CD4-positive, alpha-beta T cell treated with Interleukin-15 for 4 hours (primary cell): ENCODE measurements at regions not wholly inside any gene's neighbourhood (a gene's known extent, or its start where the extent isn't known, plus 50 kb on each side); places are given as distances from the start of the nearest gene placed in this dataset.
"Not testable (repeated sequence)": the region's sequence is repeated elsewhere in the genome, so short reads cannot be mapped to it uniquely, and the experiment has no call there.

ENCODE experiments used
- DNase-seq: peaks from one replicate; pipeline ENCODE4 v3.0.0-alpha.2; 2020; ENCODE audit warnings: low spot score

GRCh38 chr1:198411240-198411639 is 129.2 kb downstream of the ATP6V1G3 start:
- no peak for DNase-seq

DNA sequence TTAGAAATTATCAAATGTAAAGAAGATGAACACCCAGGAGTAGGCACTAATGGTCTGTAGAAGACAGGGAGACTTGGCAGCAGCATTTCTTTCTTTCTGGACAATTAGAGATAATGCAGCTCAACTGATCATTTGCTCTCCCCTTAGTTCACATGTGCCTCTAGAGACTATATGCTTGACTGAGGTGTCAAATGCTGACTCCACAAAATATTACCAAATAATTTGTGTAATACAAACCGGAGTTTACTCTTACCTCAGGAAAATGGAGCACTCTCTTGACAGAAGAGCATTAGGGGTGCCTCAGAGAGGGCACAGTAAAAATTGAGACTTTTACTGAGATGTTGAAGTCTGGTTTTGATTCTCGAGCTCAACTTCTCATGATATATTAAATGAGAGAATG is 131.8 kb downstream of the ATP6V1G3 start:
- DNase-seq, result no peak

GRCh38 chr1:198404632-198405031 is 135.8 kb downstream of the ATP6V1G3 start:
- not testable (repeated sequence) for DNase-seq

- no peak for DNase-seq
Measured at GRCh38 chr1:198400063-198400462, 140.4 kb downstream of the ATP6V1G3 start.

GRCh38 chr1:198399452-198399851 is 141.0 kb downstream of the ATP6V1G3 start:
- DNase-seq, result no peak

DNA sequence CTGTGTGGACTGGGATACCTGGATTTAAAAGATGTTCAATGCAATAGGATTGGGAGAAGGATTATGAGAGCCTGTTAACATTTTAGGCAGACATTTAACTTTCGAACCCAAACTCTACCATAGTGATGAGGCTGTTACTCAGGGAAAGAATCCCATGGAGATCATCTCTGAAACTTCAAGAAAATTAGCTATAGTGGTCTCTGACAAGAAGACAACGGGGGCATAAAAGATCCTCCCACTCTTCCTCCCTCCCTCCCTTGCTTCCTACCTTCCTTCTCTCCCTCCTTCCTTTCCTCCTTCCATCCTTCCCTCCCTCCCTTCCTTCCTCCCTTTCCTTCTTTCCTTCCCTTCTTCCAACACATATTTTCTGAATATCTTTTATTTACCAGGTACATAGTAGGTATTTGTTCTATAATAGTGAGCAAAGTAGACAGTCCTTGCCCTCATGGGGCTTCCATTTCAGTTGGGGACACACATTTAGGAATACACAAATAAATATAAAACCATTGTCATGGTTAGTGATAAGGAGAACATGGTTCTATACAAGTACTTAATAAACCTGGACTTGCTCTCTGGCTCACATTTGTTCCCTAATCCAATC is 143.2 kb downstream of the ATP6V1G3 start:
- no peak for DNase-seq

DNA sequence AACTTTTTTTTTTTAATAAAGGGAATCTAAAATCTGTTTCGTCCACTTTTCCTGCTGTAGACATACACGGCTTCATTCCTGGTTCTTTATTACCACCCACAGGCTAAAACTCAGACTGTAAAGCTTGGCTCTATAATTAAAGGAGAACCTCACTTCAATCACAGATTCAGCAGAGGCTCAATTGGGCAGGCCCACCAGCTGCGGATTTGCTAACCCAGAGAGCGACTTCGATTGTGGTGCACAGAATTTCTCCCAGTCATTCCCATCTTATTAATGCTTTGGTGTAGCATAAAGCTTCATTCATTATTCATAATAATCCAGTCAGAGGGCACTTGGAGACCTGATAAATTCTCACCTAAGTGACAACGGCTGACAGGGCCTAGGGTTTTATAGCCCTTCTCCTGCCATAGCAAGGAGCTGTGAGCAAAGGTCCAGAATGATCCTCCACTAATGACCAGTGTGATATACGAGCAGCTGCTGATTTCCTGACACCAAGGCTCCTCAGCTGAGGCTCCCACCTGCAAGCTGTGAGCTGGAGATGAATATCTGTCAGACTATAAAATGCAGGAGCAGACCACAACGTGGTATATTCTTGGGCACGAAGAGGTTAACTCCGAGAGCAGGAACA is 149.0 kb downstream of the ATP6V1G3 start:
- no peak for DNase-seq

DNA sequence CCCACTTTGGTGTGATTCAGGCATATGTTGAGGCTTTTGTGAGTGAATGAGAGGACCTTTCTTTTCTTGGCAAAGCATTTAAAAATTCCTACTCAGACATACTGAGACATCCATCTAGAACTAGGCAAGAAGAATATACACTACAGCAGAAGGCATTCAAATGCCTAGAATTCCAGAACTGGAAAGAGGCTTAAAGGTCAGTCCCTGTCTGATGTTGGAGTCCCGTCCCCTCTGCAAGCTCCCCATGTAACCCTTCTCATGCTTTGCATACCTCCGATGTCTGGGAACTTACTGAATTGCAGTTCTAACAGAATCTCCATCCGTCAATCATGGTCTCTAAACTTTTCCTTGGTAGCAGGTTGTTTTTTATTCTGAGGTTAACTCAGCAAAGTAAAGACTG is 152.9 kb downstream of the ATP6V1G3 start:
- no peak for DNase-seq

- DNase-seq, result no peak
Measured at GRCh38 chr1:198380275-198380674, 160.2 kb downstream of the ATP6V1G3 start.

GRCh38 chr1:198377702-198378101 is 162.8 kb downstream of the ATP6V1G3 start:
- no peak for DNase-seq

- no peak for DNase-seq
Measured at GRCh38 chr1:198374288-198374687, 166.2 kb downstream of the ATP6V1G3 start.

DNA sequence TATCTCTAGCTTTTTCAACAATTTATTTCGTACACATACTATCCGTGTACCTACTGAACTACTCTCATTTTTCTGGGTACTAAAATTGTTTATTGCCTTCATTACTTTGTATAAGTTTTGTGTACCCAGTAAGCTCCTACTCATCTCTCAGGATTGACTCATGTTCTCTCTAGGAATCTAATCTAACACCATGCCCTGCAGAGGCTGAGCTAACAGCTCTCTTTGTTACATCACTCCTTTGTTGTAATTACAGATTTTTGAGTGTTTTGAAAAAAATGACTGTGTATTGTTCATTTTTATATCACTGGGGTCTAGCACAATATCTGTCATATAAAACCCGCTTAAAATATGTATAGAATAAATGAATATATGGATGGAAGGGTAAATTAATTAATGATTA is 167.1 kb downstream of the ATP6V1G3 start:
- no peak for DNase-seq
